Left ventricle myocardium inferior (tissue), 1 donor: ENCODE measurements at regions not wholly inside any gene's neighbourhood (a gene's known extent, or its start where the extent isn't known, plus 50 kb on each side); places are given as distances from the start of the nearest gene placed in this dataset.

Experiments
- DNase-seq: peaks from one replicate; pipeline ENCODE4 v3.0.0-alpha.2; 2020
- H3K27ac ChIP-seq: fragments of 200-600 bp; replicated peaks from 2 replicates; pipeline ENCODE4 v1.8.0; 2021
- H3K27me3 ChIP-seq: fragments of 200-600 bp; 2 replicates; pipeline ENCODE4 v1.8.0; 2021; ENCODE audit warnings: low read depth
- H3K36me3 ChIP-seq: fragments of 200-600 bp; 2 replicates; pipeline ENCODE4 v1.8.0; 2021
- H3K4me1 ChIP-seq: fragments of 200-600 bp; 2 replicates; pipeline ENCODE4 v1.8.0; 2021
- H3K4me3 ChIP-seq: fragments of 200-600 bp; 2 replicates; pipeline ENCODE4 v1.8.0; 2021; ENCODE audit warnings: mild to moderate bottlenecking, moderate library complexity
- H3K9me3 ChIP-seq: fragments of 200-600 bp; replicated peaks from 2 replicates; pipeline ENCODE4 v1.8.0; 2021
- intact Hi-C: fragments of 100-400 bp; cut with micrococcal nuclease; formaldehyde crosslinking; loops from one replicate; pipeline ENCODE4 v1.11.0; 2022
- TF ChIP-seq, protein P1 (sequence below): fragments of 200-600 bp; IDR thresholded peaks from 2 replicates; pipeline ENCODE4 v1.8.0; 2021; ENCODE audit warnings: antibody characterized with exemption, mild to moderate bottlenecking, borderline replicate concordance
- donor health status: DM: no; HTN: yes; CAD: no; lungs with severe emphysema.

DNA sequence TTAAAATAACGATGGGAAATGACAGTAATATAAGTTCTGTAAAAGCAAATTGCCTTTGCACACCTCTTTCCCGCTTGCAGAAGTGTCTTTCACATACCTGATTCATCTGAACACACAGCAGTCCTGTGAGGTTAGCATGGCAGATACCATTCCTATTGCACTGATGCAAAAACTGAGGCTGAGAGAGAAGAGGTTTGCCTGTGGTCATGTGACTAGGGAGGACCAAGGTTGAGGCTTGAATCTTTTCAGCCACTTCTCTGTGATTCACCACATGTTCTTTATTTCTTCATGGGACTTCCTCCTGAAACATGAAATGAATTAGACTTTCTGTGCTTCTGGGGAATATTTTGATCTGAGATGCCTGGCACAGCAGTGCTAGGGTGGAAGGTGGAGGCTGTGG lies 92.9 kb downstream of the VEGFA start:
- no peaks in the 10 kb centered on the region for H3K36me3 ChIP-seq
- H3K27ac ChIP-seq, result no peak overlapping the region
- no peak for DNase-seq
- H3K27me3 ChIP-seq, result peaks cover 21% of the 10 kb centered on the region
- TF ChIP-seq, protein P1, sequence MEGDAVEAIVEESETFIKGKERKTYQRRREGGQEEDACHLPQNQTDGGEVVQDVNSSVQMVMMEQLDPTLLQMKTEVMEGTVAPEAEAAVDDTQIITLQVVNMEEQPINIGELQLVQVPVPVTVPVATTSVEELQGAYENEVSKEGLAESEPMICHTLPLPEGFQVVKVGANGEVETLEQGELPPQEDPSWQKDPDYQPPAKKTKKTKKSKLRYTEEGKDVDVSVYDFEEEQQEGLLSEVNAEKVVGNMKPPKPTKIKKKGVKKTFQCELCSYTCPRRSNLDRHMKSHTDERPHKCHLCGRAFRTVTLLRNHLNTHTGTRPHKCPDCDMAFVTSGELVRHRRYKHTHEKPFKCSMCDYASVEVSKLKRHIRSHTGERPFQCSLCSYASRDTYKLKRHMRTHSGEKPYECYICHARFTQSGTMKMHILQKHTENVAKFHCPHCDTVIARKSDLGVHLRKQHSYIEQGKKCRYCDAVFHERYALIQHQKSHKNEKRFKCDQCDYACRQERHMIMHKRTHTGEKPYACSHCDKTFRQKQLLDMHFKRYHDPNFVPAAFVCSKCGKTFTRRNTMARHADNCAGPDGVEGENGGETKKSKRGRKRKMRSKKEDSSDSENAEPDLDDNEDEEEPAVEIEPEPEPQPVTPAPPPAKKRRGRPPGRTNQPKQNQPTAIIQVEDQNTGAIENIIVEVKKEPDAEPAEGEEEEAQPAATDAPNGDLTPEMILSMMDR, result no peak
- H3K4me3 ChIP-seq, result no peak overlapping the region
- no peaks in the 10 kb centered on the region for H3K9me3 ChIP-seq
- intact Hi-C loops, result no loop called here
- no peaks in the 10 kb centered on the region for H3K4me1 ChIP-seq

DNA sequence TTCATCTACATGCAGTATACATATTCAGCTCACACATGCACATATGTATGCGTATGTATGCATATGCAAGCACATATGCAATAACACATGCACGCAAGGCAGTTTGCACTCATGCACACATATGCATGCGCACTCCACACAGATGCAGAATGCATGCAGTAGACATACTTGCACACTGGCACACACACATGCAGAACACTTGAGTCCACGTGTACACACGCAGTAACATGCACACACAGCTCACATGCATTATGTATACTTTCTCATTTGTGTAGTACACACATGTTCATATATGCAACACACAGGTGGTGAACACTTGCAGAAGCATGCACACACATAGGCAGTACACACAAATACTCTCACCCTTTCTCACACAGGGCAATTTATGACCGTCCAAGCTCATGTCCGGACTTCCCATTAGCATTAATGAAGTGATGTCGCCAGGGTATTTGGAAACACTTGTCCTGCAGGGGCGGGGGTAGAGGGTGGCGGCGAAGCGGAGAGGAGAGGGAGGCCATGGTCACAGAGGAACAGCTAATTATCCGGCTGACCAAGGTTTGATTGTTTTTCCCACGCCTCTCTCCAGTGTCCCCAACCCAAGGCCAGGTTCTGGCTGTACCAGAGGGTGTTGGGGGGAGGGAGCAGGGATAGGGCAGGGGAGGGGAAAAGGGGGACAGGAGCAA lies 91.3 kb downstream of the VEGFA start:
- DNase-seq, result no peak
- H3K4me3 ChIP-seq, result no peak overlapping the region
- TF ChIP-seq, protein P1, result no peak
- H3K27me3 ChIP-seq, result peaks cover 19% of the 10 kb centered on the region
- no peaks in the 10 kb centered on the region for H3K36me3 ChIP-seq
- intact Hi-C loops, result no loop called here
- no peak overlapping the region for H3K27ac ChIP-seq
- no peaks in the 10 kb centered on the region for H3K9me3 ChIP-seq
- no peaks in the 10 kb centered on the region for H3K4me1 ChIP-seq

DNA sequence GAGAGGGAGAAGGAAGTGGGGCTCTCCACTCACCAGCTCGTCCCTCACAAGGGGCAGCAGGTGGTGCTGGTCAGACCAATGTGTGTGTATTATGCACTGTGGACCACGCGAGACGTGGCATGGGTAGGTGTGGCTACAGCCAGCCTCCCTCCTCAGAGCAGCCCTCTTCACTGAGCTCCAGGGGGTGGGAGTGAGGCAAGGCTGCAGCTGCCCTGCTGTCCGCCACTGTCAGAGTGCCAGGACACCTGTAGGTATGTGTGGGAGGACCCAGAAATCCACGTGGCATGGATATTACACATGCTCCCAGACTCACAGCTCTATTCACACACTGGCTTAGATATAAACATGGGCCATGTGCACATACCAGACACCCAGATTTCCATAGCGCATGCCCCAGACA lies 90.3 kb downstream of the VEGFA start:
- H3K4me3 ChIP-seq, result no peak overlapping the region
- DNase-seq, result no peak
- TF ChIP-seq, protein P1, result no peak

DNA sequence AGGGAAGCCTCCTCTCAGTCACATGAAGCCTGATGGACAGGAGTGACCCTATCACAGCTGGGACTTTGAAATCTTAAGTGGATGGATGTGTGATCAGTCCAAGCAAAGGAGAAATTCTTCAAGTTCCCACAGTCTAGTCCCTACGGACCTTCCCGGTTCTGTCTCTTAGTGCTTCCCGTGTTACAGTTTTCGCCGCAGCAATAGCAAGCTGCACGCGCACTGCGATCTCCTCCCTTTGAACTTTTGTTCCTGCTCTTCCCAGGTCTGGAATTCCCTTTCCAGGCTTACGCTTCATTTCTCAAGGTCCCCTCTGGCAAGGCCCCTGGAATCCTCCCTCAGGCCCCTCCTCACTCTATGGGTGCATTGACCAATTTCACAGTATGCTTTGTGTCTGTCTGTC lies 89.2 kb downstream of the VEGFA start:
- Histone ChIP-seq H3K4me1 (no peaks in the 10 kb centered on the region), H3K27ac (no peak overlapping the region), H3K27me3 (peaks cover 3% of the 10 kb centered on the region), H3K4me3 (no peak overlapping the region), H3K9me3 (no peaks in the 10 kb centered on the region), H3K36me3 (no peaks in the 10 kb centered on the region)
- TF ChIP-seq, protein P1, result no peak
- DNase-seq, result no peak
- intact Hi-C loops, result no loop called here

More for the DNA sequence above, 90.3 kb downstream of the VEGFA start:
- H3K4me1 ChIP-seq, result no peaks in the 10 kb centered on the region
- H3K36me3 ChIP-seq, result no peaks in the 10 kb centered on the region
- H3K27ac ChIP-seq, result no peak overlapping the region
- H3K9me3 ChIP-seq, result no peaks in the 10 kb centered on the region
- H3K27me3 ChIP-seq, result peaks cover 11% of the 10 kb centered on the region
- intact Hi-C loops, result no loop called here

DNA sequence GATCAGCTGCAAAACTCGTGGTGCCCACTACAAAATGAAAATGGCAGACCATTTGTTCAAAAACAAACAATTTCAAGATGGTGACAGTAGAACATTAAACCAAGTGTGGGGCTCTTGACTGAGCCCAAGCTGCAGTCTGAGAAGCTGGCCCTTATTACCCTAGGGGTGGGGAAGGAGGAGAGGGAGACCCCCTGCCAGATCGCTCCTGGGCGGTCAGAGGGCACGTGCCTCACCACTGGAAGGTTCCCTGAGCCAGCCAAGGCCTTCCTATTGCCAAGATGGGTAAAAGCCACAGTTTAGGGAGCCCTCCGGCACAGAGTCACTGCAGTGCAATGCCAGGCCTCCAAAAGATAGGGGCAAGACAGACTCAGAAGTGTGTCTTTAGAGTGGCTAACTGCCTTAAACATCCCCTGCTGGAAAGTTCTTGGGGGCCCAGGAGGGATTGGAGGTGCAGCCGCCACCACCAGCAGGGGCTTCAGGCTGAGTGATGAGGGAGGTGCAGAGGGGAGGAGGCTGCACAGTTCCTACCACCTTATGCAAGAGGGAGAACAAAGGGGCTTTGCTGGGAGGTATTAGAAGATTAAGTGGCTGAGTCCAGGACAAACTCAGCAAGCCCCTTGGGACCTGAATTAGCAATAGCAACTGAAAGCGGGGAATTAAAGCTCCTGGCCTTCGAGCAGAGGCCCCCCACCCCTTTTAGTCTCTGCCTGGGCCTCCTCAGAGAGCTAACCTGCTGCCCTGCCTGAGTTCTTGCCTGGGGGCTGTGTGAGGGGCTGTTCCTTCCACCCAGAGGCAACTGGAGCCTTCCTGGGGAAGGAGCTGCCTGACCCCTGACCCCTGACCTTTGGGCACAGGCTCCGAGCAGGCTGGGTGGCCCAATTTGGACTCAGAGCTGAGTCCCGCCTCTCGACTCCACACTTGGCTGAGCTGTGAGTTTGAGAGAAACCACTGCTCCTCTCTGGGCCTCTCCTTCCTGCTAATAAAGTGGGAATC lies 88.4 kb downstream of the VEGFA start:
- TF ChIP-seq, protein P1, result no peak
- Histone ChIP-seq H3K27ac (no peak overlapping the region), H3K4me3 (no peak overlapping the region), H3K9me3 (no peaks in the 10 kb centered on the region), H3K27me3 (peaks cover 3% of the 10 kb centered on the region), H3K4me1 (no peaks in the 10 kb centered on the region), H3K36me3 (no peaks in the 10 kb centered on the region)
- no peak for DNase-seq
- intact Hi-C loops, result no loop called here
